ENCODE measurements at regions not wholly inside any gene's neighbourhood (a gene's known extent, or its start where the extent isn't known, plus 50 kb on each side); places are given as distances from the start of the nearest gene placed in this dataset.

DNA sequence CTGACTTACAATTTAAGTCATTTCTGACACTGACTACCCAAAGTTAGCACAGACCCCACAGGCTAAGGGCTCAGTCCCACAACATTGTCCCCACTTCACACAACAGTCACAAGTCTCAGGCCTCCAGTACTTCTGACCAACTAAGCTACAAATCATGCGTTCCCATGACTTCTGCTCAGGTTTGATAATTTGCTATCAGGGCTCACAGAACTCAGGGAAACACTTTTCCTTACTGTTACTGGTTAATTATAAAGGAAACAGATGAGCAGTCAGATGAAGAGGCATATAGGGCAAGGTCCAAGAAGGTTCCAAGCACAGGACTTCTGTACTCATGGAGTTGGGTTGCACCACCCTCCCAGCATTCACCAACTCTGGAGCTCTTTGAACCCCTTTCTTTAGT, 151.2 kb upstream of the TNR start:
- H3K9me3 Mint-ChIP-seq: no peaks in the 10 kb centered on the region
- no peaks in the 10 kb centered on the region for H3K27me3 Mint-ChIP-seq (ENCODE audit: low read depth)
- H3K36me3 Mint-ChIP-seq (ENCODE audit: low read depth): no peaks in the 10 kb centered on the region
- H3K4me3 Mint-ChIP-seq: no peak overlapping the region
- peaks cover 3% of the 10 kb centered on the region for H3K4me1 Mint-ChIP-seq (ENCODE audit: low read depth)
- no peak for DNase-seq (ENCODE audit: low spot score)
- H3K27ac Mint-ChIP-seq: no peak overlapping the region

GRCh38 chr1:175893192-175893591, 149.8 kb upstream of the TNR start:
- no peaks in the 10 kb centered on the region for H3K27me3 Mint-ChIP-seq (ENCODE audit: low read depth)
- H3K4me1 Mint-ChIP-seq (ENCODE audit: low read depth): peaks cover 3% of the 10 kb centered on the region
- H3K36me3 Mint-ChIP-seq (ENCODE audit: low read depth): no peaks in the 10 kb centered on the region
- H3K9me3 Mint-ChIP-seq: no peaks in the 10 kb centered on the region
- H3K27ac Mint-ChIP-seq: no peak overlapping the region
- DNase-seq (ENCODE audit: low spot score): no peak
- H3K4me3 Mint-ChIP-seq: no peak overlapping the region

DNA sequence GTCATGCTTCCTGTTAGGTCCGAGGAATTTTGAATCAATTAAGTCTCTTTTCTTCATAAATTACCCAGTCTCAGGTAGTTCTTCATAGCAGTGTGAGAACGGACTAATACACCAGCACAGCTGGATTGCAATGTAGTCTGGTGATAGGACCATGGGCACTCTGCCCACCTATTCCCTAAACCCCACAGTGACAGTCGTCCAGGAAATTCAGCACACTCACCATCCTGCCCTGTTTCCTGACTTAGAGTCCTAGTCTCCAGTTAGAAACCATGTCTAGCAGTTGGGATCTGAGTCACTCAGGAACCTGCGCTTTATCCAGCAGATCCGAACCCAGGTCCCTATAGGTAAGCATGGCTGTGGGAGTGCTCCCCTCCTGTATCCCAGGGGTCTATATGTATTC, 149.3 kb upstream of the TNR start:
- Mint-ChIP-seq H3K27me3 (ENCODE audit: low read depth) (no peaks in the 10 kb centered on the region), H3K9me3 (no peaks in the 10 kb centered on the region), H3K4me1 (ENCODE audit: low read depth) (peaks cover 3% of the 10 kb centered on the region), H3K27ac (no peak overlapping the region), H3K36me3 (ENCODE audit: low read depth) (no peaks in the 10 kb centered on the region), H3K4me3 (no peak overlapping the region)
- DNase-seq (ENCODE audit: low spot score): no peak

GRCh38 chr1:175891783-175892309, 148.5 kb upstream of the TNR start:
- H3K27ac Mint-ChIP-seq: no peak overlapping the region
- H3K9me3 Mint-ChIP-seq: no peaks in the 10 kb centered on the region
- H3K4me3 Mint-ChIP-seq: no peak overlapping the region
- H3K27me3 Mint-ChIP-seq (ENCODE audit: low read depth): no peaks in the 10 kb centered on the region
- no peaks in the 10 kb centered on the region for H3K36me3 Mint-ChIP-seq (ENCODE audit: low read depth)
- no peak for DNase-seq (ENCODE audit: low spot score)
- H3K4me1 Mint-ChIP-seq (ENCODE audit: low read depth): peaks cover 3% of the 10 kb centered on the region

DNA sequence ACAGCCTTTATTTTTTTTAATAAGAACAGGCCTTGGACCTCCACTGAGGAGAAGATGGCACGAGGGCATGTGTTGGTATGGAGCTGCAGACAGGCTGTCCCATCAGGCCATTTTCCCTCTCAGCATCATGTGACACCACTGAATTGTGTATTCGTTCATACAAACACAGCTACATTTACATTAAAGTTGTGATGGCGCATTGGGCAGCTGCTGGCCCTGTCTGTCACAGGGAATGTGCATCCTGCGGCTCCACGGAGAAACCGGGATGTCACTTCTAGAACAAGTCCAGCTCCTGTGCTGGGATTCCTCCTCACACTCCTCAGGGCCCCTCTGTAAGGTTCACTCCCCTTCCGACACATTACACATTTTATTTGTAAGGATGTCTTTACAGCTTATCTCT, 147.6 kb upstream of the TNR start:
- no peak overlapping the region for H3K4me3 Mint-ChIP-seq
- H3K27me3 Mint-ChIP-seq (ENCODE audit: low read depth): no peaks in the 10 kb centered on the region
- no peak for DNase-seq (ENCODE audit: low spot score)
- no peaks in the 10 kb centered on the region for H3K36me3 Mint-ChIP-seq (ENCODE audit: low read depth)
- no peak overlapping the region for H3K27ac Mint-ChIP-seq
- H3K9me3 Mint-ChIP-seq: no peaks in the 10 kb centered on the region
- H3K4me1 Mint-ChIP-seq (ENCODE audit: low read depth): peaks cover 3% of the 10 kb centered on the region

GRCh38 chr1:175889848-175890247, 146.5 kb upstream of the TNR start:
- no peaks in the 10 kb centered on the region for H3K36me3 Mint-ChIP-seq (ENCODE audit: low read depth)
- no peak overlapping the region for H3K4me3 Mint-ChIP-seq
- H3K4me1 Mint-ChIP-seq (ENCODE audit: low read depth): peaks cover 3% of the 10 kb centered on the region
- H3K27me3 Mint-ChIP-seq (ENCODE audit: low read depth): no peaks in the 10 kb centered on the region
- H3K9me3 Mint-ChIP-seq: no peaks in the 10 kb centered on the region
- DNase-seq (ENCODE audit: low spot score): no peak
- H3K27ac Mint-ChIP-seq: no peak overlapping the region

GRCh38 chr1:175888996-175889395, 145.6 kb upstream of the TNR start:
- no peak for DNase-seq (ENCODE audit: low spot score)
- H3K36me3 Mint-ChIP-seq (ENCODE audit: low read depth): no peaks in the 10 kb centered on the region
- H3K4me1 Mint-ChIP-seq (ENCODE audit: low read depth): peaks cover 3% of the 10 kb centered on the region
- H3K27me3 Mint-ChIP-seq (ENCODE audit: low read depth): no peaks in the 10 kb centered on the region
- no peak overlapping the region for H3K4me3 Mint-ChIP-seq
- H3K9me3 Mint-ChIP-seq: no peaks in the 10 kb centered on the region
- no peak overlapping the region for H3K27ac Mint-ChIP-seq

DNA sequence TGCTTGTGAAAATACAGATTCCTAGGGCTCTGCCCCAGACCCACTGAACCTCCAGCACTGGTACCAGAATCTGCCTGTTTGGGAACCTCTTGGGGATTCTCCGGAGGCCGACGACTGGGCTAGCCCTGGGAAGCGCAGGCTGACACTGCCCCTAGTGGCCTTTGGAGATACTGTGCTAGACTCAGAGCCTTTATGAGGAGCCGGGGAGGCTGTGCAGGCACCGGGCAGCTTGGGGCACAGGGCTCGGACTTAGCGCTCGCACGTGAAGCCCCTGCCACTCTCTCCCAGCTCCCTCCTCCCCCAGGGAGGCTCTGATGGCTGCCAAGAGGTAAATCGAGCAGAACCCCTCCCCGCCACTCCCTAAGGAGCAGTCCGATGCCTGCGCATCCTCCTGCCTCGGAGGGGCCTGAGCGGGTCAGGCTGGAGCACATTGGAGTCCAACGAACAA, 144.6 kb upstream of the TNR start:
- H3K36me3 Mint-ChIP-seq (ENCODE audit: low read depth): no peaks in the 10 kb centered on the region
- DNase-seq (ENCODE audit: low spot score): no peak
- no peaks in the 10 kb centered on the region for H3K27me3 Mint-ChIP-seq (ENCODE audit: low read depth)
- no peak overlapping the region for H3K27ac Mint-ChIP-seq
- H3K4me3 Mint-ChIP-seq: no peak overlapping the region
- H3K9me3 Mint-ChIP-seq: no peaks in the 10 kb centered on the region
- H3K4me1 Mint-ChIP-seq (ENCODE audit: low read depth): peaks cover 3% of the 10 kb centered on the region

DNA sequence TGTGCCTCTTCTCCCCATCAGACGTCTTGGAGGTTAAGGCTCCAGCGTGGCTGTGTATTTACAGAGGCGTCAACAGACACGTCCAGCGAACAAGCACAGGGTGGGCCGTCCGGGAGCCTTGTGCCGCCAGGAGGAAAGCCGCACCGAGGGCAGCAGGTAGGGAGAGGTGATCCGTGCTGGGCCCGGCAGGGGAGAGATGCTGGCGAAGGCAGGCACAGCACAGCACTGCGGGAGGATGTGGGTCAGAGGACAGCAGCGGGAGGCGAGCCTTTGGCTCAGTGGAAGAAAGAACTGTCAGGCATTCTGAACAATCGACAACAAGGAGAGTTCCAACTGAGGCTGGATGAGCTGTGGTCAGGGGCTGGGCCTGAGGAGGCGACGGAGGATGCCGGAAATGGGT, 144.1 kb upstream of the TNR start:
- Mint-ChIP-seq H3K27me3 (ENCODE audit: low read depth) (no peaks in the 10 kb centered on the region), H3K9me3 (no peaks in the 10 kb centered on the region), H3K36me3 (ENCODE audit: low read depth) (no peaks in the 10 kb centered on the region), H3K4me1 (ENCODE audit: low read depth) (no peaks in the 10 kb centered on the region), H3K27ac (no peak overlapping the region), H3K4me3 (no peak overlapping the region)
- DNase-seq (ENCODE audit: low spot score): no peak

- DNase-seq (ENCODE audit: low spot score): no peak
- H3K27me3 Mint-ChIP-seq (ENCODE audit: low read depth): peaks cover 2% of the 10 kb centered on the region
- H3K36me3 Mint-ChIP-seq (ENCODE audit: low read depth): no peaks in the 10 kb centered on the region
- H3K27ac Mint-ChIP-seq: no peak overlapping the region
- no peaks in the 10 kb centered on the region for H3K4me1 Mint-ChIP-seq (ENCODE audit: low read depth)
- H3K9me3 Mint-ChIP-seq: no peaks in the 10 kb centered on the region
- no peak overlapping the region for H3K4me3 Mint-ChIP-seq
Observed at GRCh38 chr1:175885326-175885725, 141.9 kb upstream of the TNR start.

GRCh38 chr1:175884369-175884768, 141.0 kb upstream of the TNR start:
- DNase-seq (ENCODE audit: low spot score): no peak
- Mint-ChIP-seq H3K4me3 (no peak overlapping the region), H3K4me1 (ENCODE audit: low read depth) (no peaks in the 10 kb centered on the region), H3K36me3 (ENCODE audit: low read depth) (no peaks in the 10 kb centered on the region), H3K9me3 (no peaks in the 10 kb centered on the region), H3K27me3 (ENCODE audit: low read depth) (peaks cover 2% of the 10 kb centered on the region), H3K27ac (no peak overlapping the region)

DNA sequence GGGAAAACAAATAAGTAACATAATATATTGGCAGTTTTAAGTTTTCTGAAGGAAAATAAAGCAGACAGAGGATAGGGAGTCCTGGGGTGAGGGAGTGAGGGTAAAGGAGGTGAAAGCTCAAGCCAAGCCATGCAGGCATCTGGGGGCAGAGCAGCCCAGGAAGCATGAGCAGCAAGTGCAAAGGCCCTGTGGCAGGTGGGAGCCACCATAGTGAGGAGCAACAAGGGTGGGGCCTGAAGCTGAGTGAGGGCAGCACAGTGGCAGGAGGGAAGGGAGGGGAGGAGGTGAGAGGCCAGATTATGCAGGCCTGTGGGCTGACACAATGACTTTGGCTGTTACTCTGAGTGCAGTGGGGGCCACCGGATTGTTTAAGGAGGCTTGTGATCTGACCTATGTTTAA, 138.8 kb upstream of the TNR start:
- Mint-ChIP-seq H3K27me3 (ENCODE audit: low read depth) (peaks cover 2% of the 10 kb centered on the region), H3K27ac (no peak overlapping the region), H3K4me1 (ENCODE audit: low read depth) (no peaks in the 10 kb centered on the region), H3K9me3 (no peaks in the 10 kb centered on the region), H3K36me3 (ENCODE audit: low read depth) (no peaks in the 10 kb centered on the region), H3K4me3 (no peak overlapping the region)
- no peak for DNase-seq (ENCODE audit: low spot score)

DNA sequence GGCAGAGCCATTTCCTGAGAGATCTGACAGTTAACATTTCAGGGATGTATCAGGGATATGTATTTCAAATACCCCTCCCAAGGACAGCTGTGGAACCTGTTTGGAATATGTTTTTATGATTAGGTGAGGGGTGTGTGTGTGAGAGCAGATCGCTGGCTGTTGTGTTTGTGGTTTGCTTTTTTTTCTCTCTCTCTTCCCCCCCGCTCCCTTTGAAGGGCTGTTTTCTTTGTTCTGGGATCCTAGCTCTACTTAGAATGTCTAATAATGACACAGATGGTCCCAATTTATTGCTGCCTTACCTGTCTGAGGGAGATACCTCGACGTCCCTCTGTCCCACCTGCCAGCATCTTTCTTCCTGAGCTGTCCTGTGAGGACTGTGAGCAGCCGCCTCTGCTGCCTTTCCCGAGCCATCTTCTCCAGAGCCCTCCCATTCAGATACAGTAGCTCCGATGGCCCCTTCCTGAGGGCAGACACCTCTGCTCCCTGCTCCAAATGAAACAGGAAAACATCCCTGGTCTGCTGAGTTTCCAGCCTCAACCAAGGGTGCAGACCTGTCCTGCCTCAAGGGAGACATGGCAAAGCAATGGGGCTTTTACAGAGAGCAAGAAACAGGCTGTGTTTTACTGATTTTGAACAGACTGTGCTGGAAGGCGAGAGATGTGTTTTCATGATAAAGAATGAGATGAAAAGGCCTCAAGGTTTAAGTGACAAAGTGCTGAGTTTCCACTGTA, 138.0 kb upstream of the TNR start:
- no peak overlapping the region for H3K4me3 Mint-ChIP-seq
- no peaks in the 10 kb centered on the region for H3K4me1 Mint-ChIP-seq (ENCODE audit: low read depth)
- no peak overlapping the region for H3K27ac Mint-ChIP-seq

DNA sequence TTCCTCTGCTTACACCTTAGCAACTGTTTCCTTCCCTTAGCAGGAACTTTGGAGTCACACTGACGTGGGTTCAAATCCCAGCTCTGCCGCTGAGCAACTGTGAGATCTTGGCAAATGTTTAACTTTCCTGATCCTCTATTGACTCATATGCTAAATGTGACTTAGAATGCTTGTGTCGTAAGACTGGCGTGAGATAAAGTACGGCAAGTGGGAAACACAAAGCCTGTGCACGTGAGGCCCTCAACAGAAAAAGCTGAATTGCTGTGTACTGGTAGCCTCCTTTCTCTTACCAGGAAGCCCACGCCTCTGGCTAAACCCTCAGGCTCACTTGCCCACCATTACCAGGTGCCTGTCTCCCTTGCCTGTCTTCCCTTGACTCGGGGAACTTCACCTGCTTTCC, 135.4 kb upstream of the TNR start:
- DNase-seq (ENCODE audit: low spot score): no peak
- Mint-ChIP-seq H3K27me3 (ENCODE audit: low read depth) (peaks cover 2% of the 10 kb centered on the region), H3K27ac (no peak overlapping the region), H3K36me3 (ENCODE audit: low read depth) (no peaks in the 10 kb centered on the region), H3K4me1 (ENCODE audit: low read depth) (no peaks in the 10 kb centered on the region), H3K9me3 (no peaks in the 10 kb centered on the region), H3K4me3 (no peak overlapping the region)

More for the DNA sequence above, 138.0 kb upstream of the TNR start:
- Mint-ChIP-seq H3K9me3 (no peaks in the 10 kb centered on the region), H3K27me3 (ENCODE audit: low read depth) (peaks cover 2% of the 10 kb centered on the region), H3K36me3 (ENCODE audit: low read depth) (no peaks in the 10 kb centered on the region)
- no peak for DNase-seq (ENCODE audit: low spot score)

Measured in T-helper 2 cell treated with Interferon-gamma antibody and Interleukin-4, amounts not matched to agents 5 μg/mL and 100 μg/mL, for 36 hours (primary cell).